CD4-positive, alpha-beta T cell treated with Interleukin-1 beta for 1 hour (primary cell): ENCODE measurements at regions not wholly inside any gene's neighbourhood (a gene's known extent, or its start where the extent isn't known, plus 50 kb on each side); places are given as distances from the start of the nearest gene placed in this dataset.
"Not testable (repeated sequence)": the region's sequence is repeated elsewhere in the genome, so short reads cannot be mapped to it uniquely, and the experiment has no call there.

ENCODE experiments used
- DNase-seq, 2 donors: peaks; one replicate each; pipeline ENCODE4 v3.0.0-alpha.2; 2020 to 2022

DNA sequence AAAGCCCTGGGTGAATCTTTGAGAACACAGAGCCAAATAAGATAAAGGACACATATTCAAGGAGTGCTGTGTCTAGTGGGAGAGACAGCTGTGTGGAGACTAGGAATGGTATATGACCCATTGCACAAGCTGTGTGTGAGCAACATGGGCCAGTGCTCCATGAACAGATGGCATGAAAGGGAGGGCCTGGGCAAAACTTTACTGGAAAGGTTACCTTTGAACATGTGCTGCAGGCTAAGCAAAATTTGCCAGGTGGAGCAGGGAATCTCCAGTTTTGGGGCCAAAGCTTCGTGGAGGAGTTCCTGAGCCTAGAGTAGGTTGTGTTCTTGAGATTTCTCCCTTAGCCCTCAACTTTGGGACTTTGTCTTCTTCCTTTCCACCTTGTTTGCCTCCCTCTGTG lies 446.1 kb upstream of the PROX1 start:
- no peak for DNase-seq

DNA sequence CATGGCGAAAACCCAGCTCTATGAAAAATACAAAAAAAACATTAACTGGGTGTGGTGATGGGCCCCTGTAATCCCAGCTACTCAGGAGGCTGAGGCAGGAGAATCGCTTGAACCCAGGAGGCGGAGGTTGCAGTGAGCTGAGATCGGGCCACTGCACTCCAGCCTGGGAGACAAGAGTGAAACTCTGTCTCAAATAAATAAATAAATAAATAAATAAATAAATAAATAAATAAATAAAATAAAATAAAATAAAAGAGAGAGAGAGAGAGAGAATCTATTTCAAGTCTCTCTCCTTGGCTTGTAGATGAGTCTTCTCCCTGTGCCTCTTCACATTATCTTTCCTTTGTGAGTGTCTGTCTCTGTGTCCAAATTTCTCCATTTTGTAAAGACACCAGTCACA lies 442.6 kb upstream of the PROX1 start:
- DNase-seq = not testable (repeated sequence)

DNA sequence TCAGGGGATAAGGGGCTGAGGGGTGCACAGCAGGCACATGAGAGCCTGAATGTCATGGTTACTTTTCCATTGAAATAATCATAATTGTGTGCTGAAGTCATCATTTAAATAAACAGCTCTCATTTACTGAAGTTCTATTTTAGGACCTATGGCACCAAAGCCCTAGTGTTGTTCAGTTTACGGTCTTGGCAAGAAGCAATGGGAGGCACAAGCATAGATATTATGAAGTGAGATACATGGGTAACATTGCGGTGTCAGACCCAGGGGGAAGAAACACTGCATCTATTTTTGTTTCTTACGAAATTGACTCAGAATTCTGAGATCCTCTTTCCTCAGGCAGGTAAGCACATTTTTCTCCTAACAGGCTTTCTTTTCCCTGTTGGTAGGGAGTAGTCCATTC lies 437.8 kb upstream of the PROX1 start:
- DNase-seq = no peak

DNA sequence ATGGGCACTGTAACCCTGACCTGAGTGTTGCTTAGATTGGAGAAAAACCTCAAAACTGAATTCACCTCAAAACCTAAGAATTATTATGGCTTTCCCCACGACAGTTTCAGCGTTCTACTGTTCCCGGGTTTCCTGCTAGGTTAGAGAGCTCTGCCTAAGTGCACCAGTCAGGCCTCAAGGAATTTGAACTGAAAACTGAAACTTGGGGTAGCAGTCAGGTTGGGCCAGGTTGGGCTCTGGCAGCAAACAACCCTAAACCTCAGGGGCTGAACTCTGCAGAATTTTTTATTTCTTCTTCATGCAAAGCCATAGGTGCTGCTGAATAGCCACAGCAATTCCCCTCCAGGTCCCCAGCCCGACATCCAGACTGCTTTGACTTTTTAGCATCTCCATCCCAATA lies 437.0 kb upstream of the PROX1 start:
- no peak for DNase-seq

DNA sequence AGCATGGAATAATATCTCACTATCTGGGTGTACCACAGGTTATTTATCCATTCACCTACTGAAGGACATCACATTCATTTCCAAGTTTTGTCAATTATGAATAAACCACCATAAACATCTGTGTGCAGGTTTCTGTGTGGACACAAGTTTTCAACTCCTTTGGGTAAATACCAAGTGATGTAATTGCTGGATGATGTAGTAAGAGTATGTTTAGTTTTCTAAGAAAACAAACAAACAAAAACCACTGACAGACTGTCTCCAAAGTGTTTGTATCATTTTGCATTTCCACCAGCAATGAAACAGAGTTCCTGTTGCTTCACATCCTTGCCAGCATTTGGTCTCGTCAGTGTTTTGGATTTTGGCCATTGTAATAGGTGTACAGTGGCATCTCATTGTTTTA lies 435.7 kb upstream of the PROX1 start:
- no peak for DNase-seq

DNA sequence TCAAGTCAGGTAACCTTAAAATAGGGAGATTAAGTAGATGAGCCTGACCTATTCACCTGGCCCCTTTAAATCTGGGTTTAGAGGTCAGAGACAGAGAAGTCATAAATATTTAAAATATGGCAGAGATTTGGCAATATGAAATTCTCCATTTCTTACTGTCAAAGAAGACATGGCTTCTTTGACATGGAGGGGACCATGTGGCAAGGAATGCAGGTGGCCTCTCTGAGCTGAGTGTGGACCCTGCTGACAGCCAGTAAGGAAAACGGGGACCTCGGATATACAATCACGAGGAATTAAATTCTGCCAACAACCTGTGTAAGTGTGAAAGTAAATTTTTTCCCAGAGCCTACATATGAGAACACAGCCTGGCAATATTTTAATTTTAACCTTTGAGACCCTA lies 427.5 kb upstream of the PROX1 start:
- no peak for DNase-seq

DNA sequence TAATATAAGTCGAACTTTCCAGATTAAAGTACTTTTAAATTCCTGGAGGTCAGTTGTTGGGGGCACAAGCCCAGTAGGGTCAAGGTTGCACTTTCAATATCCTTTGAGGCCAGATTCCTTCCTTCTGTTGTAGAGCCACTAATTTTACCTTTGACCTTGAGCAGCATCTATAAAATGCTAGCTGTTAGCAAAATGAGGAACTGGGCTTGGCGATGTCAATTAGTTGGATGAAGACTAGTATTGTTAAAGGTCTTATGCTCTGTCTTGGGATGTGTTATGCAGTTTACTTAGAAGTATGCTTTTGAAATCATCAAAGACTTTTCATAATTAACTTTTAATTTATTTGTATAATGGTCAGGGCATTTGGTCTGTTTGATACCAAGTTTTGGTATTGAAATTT lies 425.9 kb upstream of the PROX1 start:
- no peak for DNase-seq

DNA sequence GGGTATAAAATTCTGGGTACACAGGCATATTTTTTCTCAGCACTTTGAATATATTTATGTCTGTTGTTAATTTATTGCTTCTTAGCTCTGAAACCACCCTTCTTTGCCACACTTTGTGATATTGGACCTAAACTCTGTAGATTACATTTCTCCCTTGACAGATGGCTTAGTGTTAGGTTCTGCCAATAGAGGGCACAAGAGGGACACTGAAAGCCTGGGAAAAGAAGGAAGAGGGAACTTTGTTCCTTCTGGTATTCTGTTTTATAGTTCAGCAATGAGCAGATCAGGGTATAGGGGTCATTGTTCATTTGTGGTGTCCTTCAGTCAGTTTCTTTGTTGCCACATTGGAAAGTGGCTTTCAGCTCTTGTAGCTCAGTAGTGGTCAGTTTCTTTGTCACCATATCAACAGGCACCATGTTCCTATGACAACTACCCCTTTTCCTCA lies 423.5 kb upstream of the PROX1 start:
- DNase-seq = no peak

DNA sequence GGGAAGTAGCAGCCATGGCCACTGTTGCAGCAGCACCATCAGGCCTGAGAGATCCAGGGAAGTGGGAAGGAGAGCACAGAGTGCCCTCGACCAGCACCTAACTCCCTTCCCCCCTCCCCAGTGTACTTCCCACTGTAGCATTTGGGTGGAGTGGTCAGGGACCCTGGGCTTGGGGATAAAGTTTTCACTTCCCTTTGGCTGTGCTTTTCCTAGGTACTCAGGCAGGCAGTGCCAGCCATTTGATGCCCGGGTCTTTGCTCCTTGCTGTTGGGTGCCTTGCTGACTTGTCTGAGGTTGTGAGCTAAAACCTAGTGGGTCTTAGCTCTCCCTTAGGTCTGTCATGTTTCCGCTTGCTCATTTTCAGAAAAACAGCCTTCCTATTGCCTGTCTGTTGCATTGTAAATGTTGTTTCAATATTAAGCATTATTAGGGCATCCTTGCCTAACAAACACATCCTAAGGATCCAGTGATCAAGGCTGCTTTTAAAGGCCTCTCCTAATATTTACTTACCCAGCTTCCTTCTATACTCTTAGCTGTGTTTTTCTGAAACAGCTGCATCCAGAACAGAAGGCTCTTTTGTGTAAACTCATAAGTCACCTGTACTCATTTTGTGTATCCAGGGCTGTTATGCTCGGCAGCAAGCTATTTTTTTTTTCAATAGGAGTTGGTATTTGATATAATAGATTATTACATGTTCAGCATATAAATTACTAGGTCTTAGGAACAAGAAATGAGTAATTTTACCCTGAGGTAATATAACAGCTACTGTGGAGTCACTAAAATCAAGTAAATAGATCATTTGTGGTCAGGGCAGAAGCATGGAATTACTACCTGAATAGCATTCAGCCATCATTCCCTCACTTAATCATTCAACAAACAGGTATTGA lies 418.6 kb upstream of the PROX1 start:
- no peak for DNase-seq

DNA sequence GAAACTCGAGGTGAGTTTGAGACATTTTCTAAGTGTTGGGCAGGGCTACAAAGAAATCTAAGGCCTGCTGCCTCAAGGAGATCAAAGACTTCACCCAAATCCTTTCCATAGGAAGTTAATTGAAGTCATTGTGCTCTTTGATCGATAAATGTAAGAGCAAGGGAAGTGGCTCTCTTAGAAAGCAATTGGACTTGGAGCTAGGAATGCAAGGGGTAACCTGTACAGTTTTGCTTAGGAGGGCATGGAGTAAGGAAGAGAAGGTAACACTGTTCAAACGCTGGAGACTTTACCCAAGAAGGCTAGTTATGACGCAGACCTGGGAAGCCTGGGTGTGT lies 418.0 kb upstream of the PROX1 start:
- no peak for DNase-seq

DNA sequence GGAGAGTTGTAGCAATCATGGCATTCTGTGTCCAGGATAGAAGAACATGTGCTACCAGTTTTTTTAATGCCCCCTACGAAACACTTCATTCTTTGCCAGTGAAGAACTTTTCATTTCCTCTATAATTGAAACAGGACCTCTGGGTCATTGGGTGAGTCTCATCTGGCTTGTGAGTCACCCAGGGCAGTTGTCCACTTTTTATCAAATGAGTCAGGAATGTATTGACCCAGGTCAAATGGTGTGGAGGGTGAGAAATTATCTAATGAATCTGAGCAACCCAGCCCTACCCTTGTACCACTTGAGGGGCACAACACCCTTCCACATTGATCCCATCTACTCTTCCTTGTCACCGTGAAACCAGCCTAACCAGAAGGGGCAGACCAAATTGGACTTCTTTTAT lies 417.3 kb upstream of the PROX1 start:
- DNase-seq = no peak

DNA sequence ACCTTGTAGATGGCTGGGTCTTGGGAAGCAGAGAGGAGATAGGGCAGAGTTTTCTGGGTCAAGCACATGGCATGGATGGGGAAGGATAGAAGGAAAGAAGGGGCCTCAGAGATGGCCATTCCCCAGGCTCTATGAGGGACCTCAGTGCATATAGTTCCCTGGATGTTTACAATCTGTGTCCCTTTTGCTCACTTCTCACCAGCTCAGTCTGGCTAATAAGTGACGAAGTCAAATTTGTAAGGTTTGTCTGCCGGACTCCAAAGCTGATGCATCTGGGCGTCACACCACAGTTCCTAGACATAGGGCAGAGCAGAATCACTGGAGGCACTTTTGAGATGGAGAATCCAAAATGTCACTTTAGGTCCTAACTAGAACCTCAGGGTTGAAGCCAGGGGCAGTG lies 416.4 kb upstream of the PROX1 start:
- DNase-seq = no peak

DNA sequence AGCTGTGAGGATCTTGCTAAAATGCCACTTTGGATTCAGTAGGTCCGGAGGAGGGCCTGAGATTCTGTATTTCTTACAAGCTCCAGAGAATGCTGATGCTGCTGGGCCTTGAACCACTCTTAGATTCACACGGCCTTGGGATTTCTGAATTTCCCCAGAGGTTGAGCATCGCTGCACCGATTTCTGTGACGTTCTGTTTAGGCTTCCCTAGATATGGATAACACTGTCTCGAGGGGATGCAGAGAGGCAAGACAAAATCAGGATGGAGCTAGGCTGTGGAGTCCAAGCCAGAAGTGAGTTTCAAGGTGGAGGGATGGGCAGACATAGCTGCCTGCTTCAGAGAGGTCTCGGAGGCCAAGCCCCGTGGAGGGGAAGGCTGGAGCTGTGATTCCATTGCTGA lies 415.9 kb upstream of the PROX1 start:
- DNase-seq = no peak

DNA sequence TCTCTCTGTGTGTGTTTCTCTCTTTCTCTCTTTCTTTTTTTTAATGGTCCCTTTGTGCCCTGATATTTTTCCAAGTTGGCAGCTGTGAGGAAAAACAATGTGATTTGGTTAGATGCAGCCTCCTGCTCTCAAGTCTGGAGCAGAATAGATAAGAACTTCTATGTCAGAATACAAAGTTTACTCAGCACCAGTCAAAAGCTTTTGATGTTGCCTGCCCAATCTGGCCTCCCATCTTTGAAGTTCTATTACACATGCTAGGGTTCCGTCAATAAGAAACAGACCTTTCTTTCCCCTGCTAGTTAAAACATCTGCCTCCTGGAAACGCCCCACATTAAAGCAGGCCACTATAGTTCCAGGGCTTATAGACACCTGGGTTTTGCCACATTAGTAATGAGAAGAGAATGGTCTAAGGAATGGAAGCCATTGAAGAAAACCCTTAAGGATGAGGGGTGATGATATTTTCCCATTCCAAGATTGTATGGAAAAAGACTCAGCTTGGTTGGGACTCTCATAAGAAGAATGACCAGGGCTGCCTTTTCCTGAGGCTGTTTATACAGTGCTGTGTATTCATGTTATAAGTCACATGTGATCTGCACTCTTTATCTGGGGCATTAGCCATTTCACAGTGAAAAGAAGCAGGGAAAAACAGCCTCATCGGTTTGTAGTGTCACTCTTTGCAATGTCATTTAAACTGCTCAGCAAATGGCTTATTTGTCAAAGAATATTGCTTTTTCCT lies 414.7 kb upstream of the PROX1 start:
- no peak for DNase-seq

DNA sequence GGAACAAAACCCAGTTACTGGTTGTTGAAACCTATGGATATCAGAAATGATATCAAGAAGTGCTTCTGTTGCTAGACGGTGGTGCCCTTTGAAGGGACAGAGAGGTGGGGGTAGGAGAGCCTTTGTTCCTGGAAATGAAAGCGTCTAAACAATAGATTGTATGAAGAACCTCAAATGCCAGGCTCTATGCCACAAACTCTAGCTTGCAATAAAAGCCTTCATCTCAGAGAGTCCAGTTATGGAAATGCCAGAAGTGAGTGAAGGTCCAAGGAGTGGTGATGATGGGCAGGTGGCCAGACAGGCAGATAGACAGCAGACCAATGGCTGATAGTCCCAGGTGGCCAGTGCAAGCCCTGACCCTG lies 414.1 kb upstream of the PROX1 start:
- no peak for DNase-seq

DNA sequence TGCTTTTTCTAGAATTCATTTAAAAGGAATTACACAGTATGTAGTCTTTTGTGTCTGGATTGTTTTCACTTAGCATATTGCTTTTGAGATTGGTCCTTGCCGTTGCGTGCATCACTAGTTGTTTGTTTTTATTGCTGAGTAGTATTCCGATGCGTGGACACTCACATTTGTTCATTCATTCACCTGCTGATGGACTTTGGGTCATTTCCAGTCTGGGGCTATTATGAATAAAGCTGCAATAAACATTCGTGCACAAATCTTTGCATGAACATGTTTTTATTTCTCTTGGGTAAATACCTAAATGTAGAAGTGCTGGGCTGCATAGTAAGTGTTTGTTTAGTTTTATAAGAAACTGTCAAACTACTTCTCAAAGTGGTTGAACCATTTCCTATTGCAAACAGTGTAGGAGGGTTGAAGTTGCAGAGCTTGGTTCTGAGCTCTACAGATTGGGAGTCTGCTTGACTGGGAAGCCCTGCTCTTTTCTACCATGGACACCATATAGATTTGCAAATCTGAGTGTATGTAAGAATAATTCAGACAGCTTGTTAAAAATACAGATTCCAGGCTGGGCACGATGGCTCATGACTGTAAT lies 404.7 kb upstream of the PROX1 start:
- DNase-seq = no peak

DNA sequence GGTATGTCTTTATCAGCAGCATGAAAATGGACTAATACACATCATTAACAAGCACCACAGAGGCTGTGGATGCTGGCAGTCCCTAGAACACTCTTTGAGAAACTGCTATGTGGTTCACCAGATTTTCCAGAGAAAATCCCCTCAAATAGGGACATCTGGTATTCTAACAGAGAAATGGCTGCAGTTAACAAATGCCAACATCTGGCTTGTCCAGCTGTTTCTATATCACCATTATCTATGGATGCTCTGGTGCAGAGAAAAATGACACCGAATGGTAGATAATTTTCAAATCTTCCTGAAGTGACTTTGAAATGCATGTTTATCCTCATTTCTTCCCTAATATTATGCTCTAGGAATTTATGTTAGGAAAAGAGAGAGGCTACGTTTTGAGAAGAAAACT lies 403.5 kb upstream of the PROX1 start:
- no peak for DNase-seq

DNA sequence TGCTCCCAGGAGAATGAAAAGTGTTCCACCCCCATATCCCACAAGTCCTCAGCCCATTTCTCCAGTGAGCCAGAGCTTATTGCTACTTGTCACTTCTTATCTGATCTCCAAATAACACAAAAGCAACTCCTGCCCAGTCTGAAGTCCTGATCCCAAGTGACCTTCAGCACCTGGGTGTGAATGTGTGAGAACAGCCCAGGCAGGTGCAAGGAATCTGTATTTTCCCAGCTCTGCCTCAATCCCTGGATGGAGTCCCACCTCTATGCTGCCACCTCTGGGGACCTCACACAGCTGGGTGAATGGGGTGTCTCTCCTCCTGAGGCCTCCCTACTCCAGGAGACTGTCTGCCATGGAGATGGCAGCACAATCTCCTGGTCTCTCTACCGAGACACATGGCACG lies 402.4 kb upstream of the PROX1 start:
- no peak for DNase-seq

DNA sequence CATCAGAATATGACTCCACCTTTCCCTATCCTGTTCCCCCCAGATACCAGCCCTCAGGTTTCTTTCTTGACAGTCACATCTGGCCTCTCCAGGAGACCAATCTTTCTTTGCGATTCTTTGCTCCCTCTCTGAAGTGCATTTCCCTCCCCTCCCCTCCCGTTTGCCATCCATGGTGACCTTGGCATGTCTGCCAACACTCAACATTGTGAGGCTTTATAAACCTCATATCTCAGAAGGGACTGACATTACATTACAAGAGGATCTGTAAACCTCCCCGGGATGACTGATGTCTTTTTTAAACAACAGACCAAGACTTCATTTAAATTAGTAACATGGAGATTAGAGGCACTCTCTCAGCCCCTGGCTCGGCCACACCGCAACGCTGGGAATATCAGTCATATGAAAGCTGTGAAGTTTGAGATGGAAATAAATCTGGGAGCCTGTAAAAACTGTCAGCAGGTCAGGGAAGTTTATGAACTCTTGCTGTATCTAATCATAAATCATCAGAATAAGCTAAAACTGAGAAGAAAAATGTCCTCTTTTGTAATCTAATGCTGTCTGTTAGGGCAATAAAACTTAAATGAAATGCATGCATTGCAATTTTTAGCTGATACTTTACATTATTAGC lies 401.7 kb upstream of the PROX1 start:
- DNase-seq = no peak

DNA sequence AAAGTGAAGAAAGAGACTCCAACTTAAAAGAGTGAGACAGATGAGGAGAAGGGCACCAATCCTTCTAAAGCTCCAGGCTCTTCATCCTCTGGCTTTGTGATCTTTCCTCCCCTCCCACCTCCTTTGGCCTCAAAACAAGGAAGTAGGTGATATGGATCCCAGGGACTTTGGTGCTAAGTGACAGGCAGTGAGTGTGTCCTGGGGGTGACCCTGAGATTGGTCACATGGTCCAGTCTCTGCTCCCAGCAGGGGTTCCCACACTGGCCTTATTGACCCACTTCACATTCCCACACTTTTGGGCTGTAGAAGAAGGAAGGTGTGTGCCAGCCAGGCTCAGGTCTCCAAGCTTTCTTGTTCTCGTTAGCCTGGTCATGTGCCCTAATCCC lies 401.2 kb upstream of the PROX1 start:
- DNase-seq = no peak

DNA sequence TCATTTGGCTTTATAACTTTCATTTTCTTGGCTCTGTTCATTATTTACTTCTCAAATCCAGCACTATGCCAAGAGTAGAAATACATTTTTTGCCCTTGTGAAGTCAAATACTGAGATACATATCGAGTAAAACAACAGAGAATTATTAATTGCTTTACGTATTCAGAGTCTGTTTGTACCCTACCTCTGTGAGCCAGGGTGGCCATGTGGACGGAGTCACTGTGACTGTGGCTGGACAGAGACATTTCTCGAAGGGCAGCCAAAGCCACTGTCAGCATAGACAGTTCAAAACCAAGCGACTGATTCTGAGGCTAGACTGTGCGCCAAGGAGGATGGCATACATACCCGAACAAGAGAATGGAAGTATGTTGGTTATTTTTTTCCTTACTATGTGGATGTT lies 391.0 kb upstream of the PROX1 start:
- no peak for DNase-seq

DNA sequence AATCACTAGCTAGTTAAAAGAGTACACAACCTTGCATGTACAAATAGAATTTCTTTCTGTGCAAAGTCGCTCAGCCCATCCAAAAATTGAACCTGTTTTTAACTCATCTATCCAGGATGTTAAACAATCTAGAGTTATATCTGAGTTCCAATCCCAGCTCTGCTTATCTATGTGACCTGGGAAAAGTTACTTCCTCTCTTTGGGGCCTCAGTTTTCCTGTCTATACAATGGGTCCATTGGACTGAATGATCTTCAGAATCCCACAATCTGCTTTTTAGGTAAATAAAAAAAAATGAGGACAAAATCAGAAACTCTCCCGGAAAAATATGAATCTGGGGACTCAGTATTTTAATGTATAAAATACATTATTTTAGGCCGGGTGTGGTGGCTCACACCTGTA lies 389.5 kb upstream of the PROX1 start:
- DNase-seq = no peak

DNA sequence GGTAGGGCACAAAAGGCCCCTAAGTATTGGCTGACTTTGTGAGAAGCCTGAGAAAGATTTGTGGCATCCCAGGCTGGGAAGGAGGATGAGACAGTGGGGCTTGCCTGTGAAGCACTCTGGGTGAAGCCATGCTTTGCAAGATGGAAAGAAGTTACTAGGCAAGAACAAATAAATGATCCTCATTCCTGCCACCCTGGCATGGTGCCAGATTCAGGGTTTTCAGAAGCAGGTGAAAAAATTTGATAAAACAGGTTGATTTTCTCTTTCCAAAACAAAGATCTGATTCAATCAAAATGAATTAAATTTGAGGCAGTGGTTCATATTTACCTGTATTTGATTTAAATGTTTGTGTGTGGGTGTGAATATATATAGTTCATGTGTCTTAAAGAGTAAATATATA lies 386.9 kb upstream of the PROX1 start:
- no peak for DNase-seq

DNA sequence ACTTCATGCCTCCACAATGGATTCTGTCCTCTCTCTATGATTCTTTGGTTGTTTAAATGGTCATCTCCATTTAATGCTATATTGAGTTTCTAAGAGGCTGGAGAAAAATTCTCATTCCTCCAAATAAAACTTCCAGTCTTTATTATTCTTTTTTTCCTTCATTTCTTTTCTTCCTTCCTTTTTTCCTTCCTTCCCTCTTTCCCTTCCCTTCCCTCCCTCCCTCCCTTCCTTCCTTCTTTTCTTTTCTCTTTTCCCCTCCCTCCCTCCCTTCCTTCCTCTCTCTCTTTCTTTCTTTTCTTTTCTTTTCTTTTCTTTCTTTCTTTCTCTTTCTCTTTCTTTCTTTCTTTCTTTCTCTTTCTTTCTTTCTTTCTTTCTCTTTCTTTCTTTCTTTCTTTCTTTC lies 386.1 kb upstream of the PROX1 start:
- DNase-seq = not testable (repeated sequence)
